ENCODE measurements at regions not wholly inside any gene's neighbourhood (a gene's known extent, or its start where the extent isn't known, plus 50 kb on each side); places are given as distances from the start of the nearest gene placed in this dataset.

DNA sequence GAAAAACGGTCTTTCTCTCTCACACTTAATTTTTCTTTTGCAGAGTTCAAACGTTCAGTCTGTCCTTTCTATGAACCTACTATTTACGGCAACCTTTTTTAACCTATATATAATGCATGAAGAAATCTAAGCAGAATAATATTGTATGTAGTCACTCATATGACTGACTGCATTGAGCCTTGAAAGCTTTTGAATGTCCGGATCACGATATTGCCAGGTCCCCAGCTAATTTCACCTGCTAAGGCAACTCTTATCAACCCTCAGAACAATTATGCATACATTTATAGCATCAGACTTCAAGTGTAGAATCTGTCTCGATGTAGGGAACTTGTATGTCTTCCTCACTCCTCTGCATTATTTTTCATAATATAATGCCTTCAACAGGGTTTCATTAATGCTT, 1083.8 kb upstream of the KLHL29 start:
- Mint-ChIP-seq H3K27ac (no peak overlapping the region), H3K27me3 (ENCODE audit: low read depth) (no peaks in the 10 kb centered on the region), H3K4me3 (no peak overlapping the region), H3K36me3 (ENCODE audit: insufficient read depth in 2 of 2) (peaks cover 0 to 4% of the 10 kb centered on the region in 2 donors), H3K4me1 (ENCODE audit: low read depth) (no peaks in the 10 kb centered on the region), H3K9me3 (peaks cover 4 to 6% of the 10 kb centered on the region in 2 donors)
- DNase-seq (no peak), ATAC-seq (replicated peaks in 1 of 2) (no peak)

DNA sequence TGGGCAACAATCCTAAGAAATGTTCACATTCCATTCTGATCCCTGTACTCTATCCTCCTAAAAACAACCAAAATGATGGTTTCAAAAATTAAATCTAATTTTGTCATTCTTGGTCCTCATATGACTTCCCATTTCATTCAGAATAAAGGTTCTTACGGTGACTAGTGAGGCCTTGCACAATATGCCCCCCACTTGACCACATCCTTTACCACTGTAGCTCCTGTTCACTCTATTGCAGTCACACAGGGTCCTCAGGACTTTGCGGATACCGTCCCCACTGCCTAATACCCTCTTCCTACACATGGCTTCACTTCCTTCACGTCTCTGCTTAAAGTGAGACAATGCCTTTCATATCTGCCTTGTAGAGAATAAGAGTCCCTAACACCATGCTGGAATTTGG, 1058.7 kb upstream of the KLHL29 start:
- Mint-ChIP-seq H3K4me1 (ENCODE audit: low read depth) (no peaks in the 10 kb centered on the region), H3K9me3 (peaks cover 8 to 13% of the 10 kb centered on the region in 2 donors), H3K4me3 (no peak overlapping the region), H3K27ac (no peak overlapping the region), H3K27me3 (ENCODE audit: low read depth) (no peaks in the 10 kb centered on the region), H3K36me3 (ENCODE audit: insufficient read depth in 2 of 2) (peaks cover 0 to 6% of the 10 kb centered on the region in 2 donors)
- ATAC-seq (replicated peaks in 1 of 2) (no peak), DNase-seq (no peak)

DNA sequence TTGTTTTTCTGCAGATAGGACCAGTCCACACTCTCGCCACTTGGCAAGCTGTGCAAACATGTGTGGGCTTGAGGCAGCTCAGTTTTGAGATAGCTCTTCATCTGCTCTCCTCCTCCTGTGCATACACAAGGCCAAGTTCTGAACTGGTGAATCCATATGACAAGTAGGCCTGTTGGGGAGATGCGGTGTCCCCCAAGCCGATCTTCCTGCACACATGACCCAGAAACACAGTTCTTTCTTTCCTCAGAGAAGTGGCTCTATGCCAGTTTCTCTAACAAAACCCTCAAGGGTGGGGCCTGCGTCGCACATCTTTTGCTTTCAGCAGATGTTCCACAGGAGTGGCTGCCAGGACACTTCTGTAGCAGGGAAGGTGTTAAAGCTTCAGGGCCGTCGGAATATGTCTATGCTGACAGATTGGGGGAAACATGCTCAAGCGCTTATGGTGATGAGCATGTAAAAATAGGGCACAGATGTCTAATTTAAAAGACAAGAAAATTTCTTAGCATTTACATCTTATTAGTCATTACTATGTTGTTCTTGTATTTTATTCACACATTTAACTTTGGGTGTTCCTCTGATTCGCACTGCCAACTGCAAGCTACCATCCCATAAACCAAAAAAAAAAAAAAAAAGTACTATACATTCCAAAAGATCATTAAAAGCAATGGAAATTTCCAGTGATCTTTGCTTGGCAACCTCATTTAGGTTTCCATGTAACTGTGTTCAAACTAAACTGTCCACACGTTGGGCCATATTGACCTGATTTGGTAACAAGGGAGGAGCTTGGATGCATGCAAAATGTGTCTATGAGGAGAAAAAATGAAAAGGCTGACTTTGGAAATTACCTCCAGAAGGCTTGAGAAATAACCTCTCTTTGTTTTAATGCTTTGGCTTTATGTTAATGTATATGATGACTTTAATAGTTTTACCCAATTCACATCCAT, 1055.5 kb upstream of the KLHL29 start:
- DNase-seq (no peak), ATAC-seq (replicated peaks in 1 of 2) (no peak)
- H3K27ac Mint-ChIP-seq, result no peak overlapping the region
- H3K4me1 Mint-ChIP-seq (ENCODE audit: low read depth), result no peaks in the 10 kb centered on the region
- no peaks in the 10 kb centered on the region for H3K27me3 Mint-ChIP-seq (ENCODE audit: low read depth)
- H3K9me3 Mint-ChIP-seq, result peaks cover 10 to 11% of the 10 kb centered on the region in 2 donors
- peaks cover 0 to 6% of the 10 kb centered on the region in 2 donors for H3K36me3 Mint-ChIP-seq (ENCODE audit: insufficient read depth in 2 of 2)
- H3K4me3 Mint-ChIP-seq, result no peak overlapping the region

DNA sequence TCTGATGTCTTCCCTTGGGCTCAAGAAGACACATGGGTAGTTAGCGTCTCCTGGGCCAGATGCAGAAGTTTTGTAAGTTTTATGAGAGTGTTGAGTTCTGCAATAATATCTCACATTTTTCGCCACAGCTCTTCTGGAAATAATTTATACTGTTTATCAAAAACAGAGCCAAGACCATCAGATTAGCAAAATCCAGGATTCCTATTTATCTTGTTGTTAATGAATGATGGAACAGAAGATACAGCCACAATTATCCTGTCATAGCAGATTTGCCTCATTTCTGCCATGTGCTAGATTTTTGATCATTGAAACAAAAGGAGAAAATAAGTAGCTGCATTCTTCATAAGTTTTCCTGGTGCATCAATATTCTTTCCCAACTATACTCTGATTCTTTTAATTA, 1048.6 kb upstream of the KLHL29 start:
- peaks cover 2 to 5% of the 10 kb centered on the region in 2 donors for H3K9me3 Mint-ChIP-seq
- no peak for ATAC-seq (replicated peaks in 1 of 2)
- H3K36me3 Mint-ChIP-seq (ENCODE audit: insufficient read depth in 2 of 2), result no peaks in the 10 kb centered on the region
- H3K4me1 Mint-ChIP-seq (ENCODE audit: low read depth), result no peaks in the 10 kb centered on the region
- DNase-seq, result no peak
- H3K4me3 Mint-ChIP-seq, result no peak overlapping the region
- no peak overlapping the region for H3K27ac Mint-ChIP-seq
- H3K27me3 Mint-ChIP-seq (ENCODE audit: low read depth), result no peaks in the 10 kb centered on the region

DNA sequence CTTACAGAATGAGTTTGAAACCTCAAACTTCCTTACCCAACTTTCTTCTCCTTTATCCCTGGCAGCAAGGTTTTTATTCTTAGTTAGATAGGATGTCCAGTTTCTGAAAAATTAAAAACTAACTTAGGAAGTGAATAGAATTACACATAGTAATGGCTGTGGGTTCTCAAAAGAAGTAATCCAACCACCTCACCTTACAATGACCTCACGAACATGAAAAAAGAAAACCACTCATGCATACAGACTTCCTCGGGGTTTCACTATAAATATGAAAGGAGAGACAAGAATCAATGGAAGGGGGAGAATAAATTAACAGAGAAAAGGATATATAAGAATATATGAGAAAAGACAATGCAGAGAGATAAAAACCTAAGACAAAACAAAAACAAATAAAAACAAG, 1044.3 kb upstream of the KLHL29 start:
- H3K4me1 Mint-ChIP-seq (ENCODE audit: low read depth), result no peaks in the 10 kb centered on the region
- no peak for ATAC-seq (replicated peaks in 1 of 2)
- no peak overlapping the region for H3K27ac Mint-ChIP-seq
- DNase-seq, result no peak
- H3K9me3 Mint-ChIP-seq, result peaks cover 5 to 6% of the 10 kb centered on the region in 2 donors
- H3K4me3 Mint-ChIP-seq, result no peak overlapping the region
- H3K36me3 Mint-ChIP-seq (ENCODE audit: insufficient read depth in 2 of 2), result no peaks in the 10 kb centered on the region
- no peaks in the 10 kb centered on the region for H3K27me3 Mint-ChIP-seq (ENCODE audit: low read depth)

DNA sequence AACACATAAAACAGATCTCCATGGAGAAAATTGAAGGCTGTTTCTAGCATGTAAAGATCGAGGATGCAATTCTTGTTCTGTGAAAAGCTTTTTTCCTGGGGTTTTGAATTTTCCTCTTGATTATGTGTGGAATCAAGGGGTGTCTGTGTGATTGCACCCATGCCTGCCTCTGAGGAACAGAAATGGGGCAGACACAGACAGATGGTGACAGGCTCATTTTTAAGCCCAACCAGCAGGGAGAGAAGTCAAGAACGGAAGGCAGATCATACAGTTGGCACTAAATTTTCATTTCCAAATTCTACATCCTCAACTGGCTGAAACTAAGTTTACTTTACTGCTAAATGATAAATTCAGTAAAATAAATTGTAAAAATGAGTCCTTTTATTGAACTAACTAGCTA, 1037.7 kb upstream of the KLHL29 start:
- H3K9me3 Mint-ChIP-seq, result peaks cover 4% of the 10 kb centered on the region in 2 donors
- DNase-seq (no peak), ATAC-seq (replicated peaks in 1 of 2) (no peak)
- H3K4me3 Mint-ChIP-seq, result no peak overlapping the region
- no peaks in the 10 kb centered on the region for H3K36me3 Mint-ChIP-seq (ENCODE audit: insufficient read depth in 2 of 2)
- no peaks in the 10 kb centered on the region for H3K27me3 Mint-ChIP-seq (ENCODE audit: low read depth)
- H3K27ac Mint-ChIP-seq, result no peak overlapping the region
- no peaks in the 10 kb centered on the region for H3K4me1 Mint-ChIP-seq (ENCODE audit: low read depth)

DNA sequence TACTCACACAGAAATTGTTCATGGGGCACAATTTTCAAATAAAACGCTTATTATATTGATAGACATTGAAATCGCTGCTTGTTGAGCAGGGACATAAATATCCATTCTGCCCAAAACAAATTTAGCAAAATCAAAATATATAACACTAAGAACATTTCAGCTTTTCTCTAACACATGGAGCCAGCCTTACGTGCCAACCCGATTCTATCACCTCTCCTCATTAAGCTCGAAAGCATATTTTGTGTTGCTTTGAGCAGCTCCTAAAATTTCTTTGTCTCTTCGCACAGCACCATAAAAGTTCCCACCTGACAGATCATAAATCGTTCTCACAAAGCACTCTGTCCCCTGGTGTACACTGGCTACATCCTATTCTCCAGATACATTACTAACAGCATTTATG, 1034.4 kb upstream of the KLHL29 start:
- H3K36me3 Mint-ChIP-seq (ENCODE audit: insufficient read depth in 2 of 2), result no peaks in the 10 kb centered on the region
- DNase-seq, result no peak
- no peaks in the 10 kb centered on the region for H3K9me3 Mint-ChIP-seq
- no peaks in the 10 kb centered on the region for H3K27me3 Mint-ChIP-seq (ENCODE audit: low read depth)
- ATAC-seq (replicated peaks in 1 of 2), result no peak
- H3K4me3 Mint-ChIP-seq, result no peak overlapping the region
- H3K4me1 Mint-ChIP-seq (ENCODE audit: low read depth), result no peaks in the 10 kb centered on the region
- H3K27ac Mint-ChIP-seq, result no peak overlapping the region

DNA sequence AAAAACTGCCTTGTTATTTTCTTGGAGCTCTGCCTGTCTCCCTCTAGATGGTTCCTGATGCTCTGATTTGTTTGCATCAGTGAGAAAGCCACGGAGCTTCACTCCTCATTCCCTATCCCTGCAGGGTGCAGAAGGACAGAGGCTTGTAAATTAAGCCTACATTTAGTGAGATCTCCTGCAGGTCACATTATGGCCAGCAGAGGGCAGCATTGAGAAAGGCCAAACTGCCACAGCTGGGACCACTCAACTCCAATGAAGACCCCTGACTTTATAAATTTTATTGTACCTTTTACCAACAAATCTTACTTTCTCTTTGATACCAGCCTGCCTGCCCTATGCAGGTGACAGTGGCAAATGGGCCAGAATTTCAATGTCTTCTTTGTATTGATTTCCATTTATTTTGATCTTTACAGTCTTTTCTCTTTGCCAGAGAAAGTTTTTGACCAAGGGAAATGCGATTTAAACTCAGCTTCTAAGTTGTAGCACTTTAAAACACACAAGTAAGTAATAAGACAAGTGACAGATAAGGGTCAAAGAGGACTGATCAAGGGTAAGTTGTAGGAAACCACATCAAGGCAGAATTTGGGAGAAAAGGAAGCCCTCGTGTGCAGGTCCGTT, 1029.1 kb upstream of the KLHL29 start:
- H3K36me3 Mint-ChIP-seq (ENCODE audit: insufficient read depth in 2 of 2), result no peaks in the 10 kb centered on the region
- H3K27ac Mint-ChIP-seq, result no peak overlapping the region
- H3K4me1 Mint-ChIP-seq (ENCODE audit: low read depth), result no peaks in the 10 kb centered on the region
- no peaks in the 10 kb centered on the region for H3K27me3 Mint-ChIP-seq (ENCODE audit: low read depth)
- no peak for ATAC-seq (replicated peaks in 1 of 2)
- no peak overlapping the region for H3K4me3 Mint-ChIP-seq
- no peaks in the 10 kb centered on the region for H3K9me3 Mint-ChIP-seq
- DNase-seq, result peak; percentile 25 to 37

DNA sequence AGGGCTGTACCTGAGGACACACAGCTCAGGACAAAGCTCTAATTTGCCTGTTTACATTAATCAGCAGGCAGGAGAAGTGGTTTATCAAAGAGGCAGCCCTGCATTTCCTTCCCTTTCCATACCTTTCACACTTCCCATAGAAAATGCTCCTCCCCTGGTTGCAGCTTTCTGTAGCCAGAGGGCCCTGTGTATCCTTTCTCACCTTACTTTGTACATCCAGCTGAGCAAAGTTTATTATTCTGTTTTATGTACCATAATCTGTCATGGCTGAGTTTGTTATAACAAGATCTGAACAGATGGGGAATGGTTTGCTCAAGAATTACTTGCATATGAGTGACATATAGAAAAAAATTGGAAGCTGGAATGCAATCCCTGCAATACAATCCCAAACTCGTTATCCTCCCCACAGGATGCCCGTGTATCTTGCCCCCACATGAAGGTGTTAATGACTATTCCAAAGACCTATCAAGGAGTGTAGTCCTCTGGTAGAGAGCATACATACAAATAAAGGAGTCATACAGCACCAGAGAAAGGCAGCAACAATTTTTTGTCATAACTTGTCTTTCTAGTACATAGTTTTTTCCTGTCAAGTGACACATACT, 1025.8 kb upstream of the KLHL29 start:
- no peaks in the 10 kb centered on the region for H3K27me3 Mint-ChIP-seq (ENCODE audit: low read depth)
- ATAC-seq (replicated peaks in 1 of 2) (no peak), DNase-seq (no peak)
- H3K4me3 Mint-ChIP-seq, result no peak overlapping the region
- H3K36me3 Mint-ChIP-seq (ENCODE audit: insufficient read depth in 2 of 2), result no peaks in the 10 kb centered on the region
- no peaks in the 10 kb centered on the region for H3K4me1 Mint-ChIP-seq (ENCODE audit: low read depth)
- peaks cover 2 to 5% of the 10 kb centered on the region in 2 donors for H3K9me3 Mint-ChIP-seq
- no peak overlapping the region for H3K27ac Mint-ChIP-seq

DNA sequence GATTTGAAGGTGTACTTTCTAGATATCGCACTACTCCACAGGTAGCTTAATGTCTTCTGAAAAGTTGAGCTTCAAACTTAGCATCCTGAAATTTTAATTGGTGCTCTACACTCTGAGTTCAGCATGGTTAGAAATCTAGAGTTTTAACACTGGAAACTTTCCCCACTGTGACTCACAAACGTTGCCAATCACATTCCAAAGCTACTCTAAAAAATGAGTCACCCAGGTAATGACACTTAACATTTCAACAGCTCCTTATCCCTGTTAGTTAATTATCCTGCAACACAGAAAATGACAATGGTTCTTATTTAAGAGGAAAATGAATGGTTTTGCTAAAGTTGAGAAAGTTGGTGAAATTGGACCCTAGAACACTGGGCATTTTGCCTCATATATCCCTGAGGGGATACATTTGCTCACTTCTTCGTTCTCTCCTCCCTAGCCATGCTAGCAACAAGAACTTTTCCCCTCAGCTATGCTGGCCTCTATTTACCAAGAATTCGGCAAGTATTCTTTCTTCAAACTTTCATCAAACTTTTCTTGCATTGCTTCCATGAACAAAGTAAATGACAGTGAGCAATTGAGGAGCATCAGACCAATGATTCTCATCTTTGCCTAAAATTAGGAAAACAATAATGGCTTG, 1024.1 kb upstream of the KLHL29 start:
- DNase-seq (no peak), ATAC-seq (replicated peaks in 1 of 2) (no peak)
- Mint-ChIP-seq H3K9me3 (peaks cover 2 to 5% of the 10 kb centered on the region in 2 donors), H3K4me3 (no peak overlapping the region), H3K27me3 (ENCODE audit: low read depth) (no peaks in the 10 kb centered on the region), H3K27ac (no peak overlapping the region), H3K36me3 (ENCODE audit: insufficient read depth in 2 of 2) (no peaks in the 10 kb centered on the region), H3K4me1 (ENCODE audit: low read depth) (no peaks in the 10 kb centered on the region)

DNA sequence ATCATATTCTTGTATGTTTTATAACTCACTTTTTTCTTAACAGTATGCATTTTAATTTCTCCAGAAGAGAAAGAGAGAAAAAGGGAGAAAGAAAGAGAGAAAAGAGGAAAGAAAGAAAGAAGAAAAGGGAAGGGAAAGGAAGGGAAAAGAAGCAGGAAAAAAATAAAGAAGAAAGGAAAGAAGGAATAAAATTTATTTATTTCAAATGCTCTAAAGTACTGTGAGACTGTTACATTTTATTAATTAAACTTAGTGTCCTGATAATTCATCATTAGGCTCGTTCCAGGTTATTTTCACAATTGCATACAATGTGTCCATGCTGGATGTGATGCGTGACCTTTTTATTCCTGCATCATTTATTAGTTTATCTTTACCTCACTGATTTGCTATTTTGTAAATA, 1023.4 kb upstream of the KLHL29 start:
- no peak for ATAC-seq (replicated peaks in 1 of 2)

DNA sequence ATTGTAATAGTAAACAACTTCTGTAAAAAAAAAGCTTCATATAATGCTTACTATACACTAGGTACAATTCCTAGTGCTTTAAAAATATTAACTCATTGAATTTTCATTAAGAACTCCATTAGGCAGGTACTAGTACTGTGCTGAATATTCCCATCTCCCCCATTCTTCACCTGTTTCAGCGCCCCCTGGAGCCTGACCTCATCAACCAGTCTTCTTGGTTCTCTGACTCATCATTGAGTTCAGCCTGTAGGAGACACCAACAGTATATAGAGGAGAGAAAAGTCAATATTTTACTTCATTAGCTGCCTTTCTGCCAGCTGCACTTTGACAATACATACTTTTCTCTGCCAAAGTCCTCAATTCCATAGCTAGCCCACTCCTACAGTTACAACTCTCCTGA, 1009.9 kb upstream of the KLHL29 start:
- H3K27me3 Mint-ChIP-seq (ENCODE audit: low read depth), result no peaks in the 10 kb centered on the region
- no peak overlapping the region for H3K27ac Mint-ChIP-seq
- no peaks in the 10 kb centered on the region for H3K4me1 Mint-ChIP-seq (ENCODE audit: low read depth)
- DNase-seq, result no peak
- peaks cover 9 to 11% of the 10 kb centered on the region in 2 donors for H3K9me3 Mint-ChIP-seq
- no peaks in the 10 kb centered on the region for H3K36me3 Mint-ChIP-seq (ENCODE audit: insufficient read depth in 2 of 2)
- H3K4me3 Mint-ChIP-seq, result no peak overlapping the region
- no peak for ATAC-seq (replicated peaks in 1 of 2)

More for the DNA sequence above, 1023.4 kb upstream of the KLHL29 start:
- Mint-ChIP-seq H3K4me3 (no peak overlapping the region), H3K27me3 (ENCODE audit: low read depth) (no peaks in the 10 kb centered on the region), H3K9me3 (peaks cover 2 to 5% of the 10 kb centered on the region in 2 donors), H3K36me3 (ENCODE audit: insufficient read depth in 2 of 2) (no peaks in the 10 kb centered on the region), H3K4me1 (ENCODE audit: low read depth) (no peaks in the 10 kb centered on the region), H3K27ac (no peak overlapping the region)
- DNase-seq, result no peak

DNA sequence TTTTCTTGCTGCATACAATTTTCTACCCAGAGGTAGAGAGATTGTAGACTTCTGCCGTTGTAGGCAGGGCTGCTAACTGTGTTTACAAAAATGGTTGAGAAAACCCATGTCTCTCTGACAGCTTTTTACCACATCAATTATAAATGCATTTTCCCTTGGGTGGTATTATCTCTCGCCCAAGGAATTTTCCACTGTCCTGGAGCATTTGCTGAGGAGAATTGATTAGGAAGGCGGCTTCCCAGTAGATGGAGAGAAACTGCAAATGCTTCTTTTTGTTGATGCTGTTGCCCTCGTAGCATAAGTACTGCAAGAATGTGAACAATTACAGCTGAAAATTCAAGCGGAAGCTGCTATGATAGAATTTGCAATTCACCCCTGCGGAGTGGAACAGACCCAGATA, 1007.7 kb upstream of the KLHL29 start:
- Mint-ChIP-seq H3K9me3 (peaks cover 6 to 10% of the 10 kb centered on the region in 2 donors), H3K4me3 (no peak overlapping the region)

More for the DNA sequence above, 1007.7 kb upstream of the KLHL29 start:
- Mint-ChIP-seq H3K4me1 (ENCODE audit: low read depth) (no peaks in the 10 kb centered on the region), H3K36me3 (ENCODE audit: insufficient read depth in 2 of 2) (no peaks in the 10 kb centered on the region), H3K27me3 (ENCODE audit: low read depth) (no peaks in the 10 kb centered on the region), H3K27ac (no peak overlapping the region)
- ATAC-seq (replicated peaks in 1 of 2), result no peak
- DNase-seq, result no peak

Measured in activated T-cell treated with anti-CD3 and anti-CD28 coated beads, Interleukin-2, amount 50 U/mL, for 72 hours (primary cell).